SU-DHL-6 (cell line): ENCODE measurements at regions not wholly inside any gene's neighbourhood (a gene's known extent, or its start where the extent isn't known, plus 50 kb on each side); places are given as distances from the start of the nearest gene placed in this dataset.
"Not testable (repeated sequence)": the region's sequence is repeated elsewhere in the genome, so short reads cannot be mapped to it uniquely, and the experiment has no call there.

Source experiments
- H2AFZ ChIP-seq: fragments of 200-600 bp; sonication (generic); 2 replicates; pipeline ENCODE4 v1.6.1; 2014; ENCODE audit warnings: low read depth, mild to moderate bottlenecking, moderate library complexity, mixed read lengths, antibody characterized with exemption, low read length; ENCODE audit not compliant: severe bottlenecking
- H3F3A ChIP-seq: fragments of 200-600 bp; shearing (Covaris generic); 2 replicates; pipeline ENCODE4 v1.6.0; 2016; ENCODE audit warnings: antibody characterized with exemption, mild to moderate bottlenecking; ENCODE audit not compliant: insufficient read depth
- H3K27ac ChIP-seq: fragments of 200-600 bp; sonication (generic); 2 replicates; pipeline ENCODE4 v1.5.1; 2016; ENCODE audit warnings: low read depth, mild to moderate bottlenecking, low read length, moderate library complexity, mixed read lengths
- H3K27me3 ChIP-seq: fragments of 200-600 bp; sonication (generic), shearing (Covaris generic); 2 replicates; pipeline ENCODE4 v1.6.0; 2014; ENCODE audit warnings: mild to moderate bottlenecking, low read length
- H3K36me3 ChIP-seq: fragments of 200-600 bp; sonication (generic); 2 replicates; pipeline ENCODE4 v1.6.1; 2014; ENCODE audit warnings: mild to moderate bottlenecking, low read length, mixed read lengths
- H3K4me2 ChIP-seq: fragments of 300-600, 200-600 bp; shearing (Covaris generic), sonication (generic); 2 replicates; pipeline ENCODE4 v1.6.0; 2014; ENCODE audit warnings: low read length, low read depth, mild to moderate bottlenecking; ENCODE audit not compliant: poor library complexity, severe bottlenecking
- H3K4me3 ChIP-seq: fragments of 200-600 bp; sonication (generic); 2 replicates; pipeline ENCODE4 v1.5.1; 2014; ENCODE audit warnings: antibody characterized with exemption, low read length, mild to moderate bottlenecking, mixed read lengths; ENCODE audit not compliant: insufficient read depth, poor library complexity, severe bottlenecking
- H3K79me2 ChIP-seq: fragments of 200-600 bp; sonication (generic); 2 replicates; pipeline ENCODE4 v1.6.1; 2014; ENCODE audit warnings: mild to moderate bottlenecking, low read length, moderate library complexity; ENCODE audit not compliant: insufficient read depth
- H3K9ac ChIP-seq: fragments of 200-600 bp; sonication (generic); 2 replicates; pipeline ENCODE4 v1.7.0; 2014; ENCODE audit warnings: mild to moderate bottlenecking, low read length
- H3K9me2 ChIP-seq: fragments of 200-600 bp; sonication (generic); replicated peaks from 2 replicates; pipeline ENCODE4 v1.6.1; 2014; ENCODE audit warnings: low read length; ENCODE audit not compliant: insufficient read depth
- H3K9me3 ChIP-seq: fragments of 200-600 bp; sonication (generic); 2 replicates; pipeline ENCODE4 v1.6.1; 2014; ENCODE audit warnings: low read length, mixed read lengths; ENCODE audit not compliant: insufficient read depth
- H4K20me1 ChIP-seq: fragments of 200-600 bp; sonication (generic); 2 replicates; pipeline ENCODE4 v1.6.1; 2014; ENCODE audit warnings: low read depth, mild to moderate bottlenecking, antibody characterized with exemption, low read length, moderate library complexity, mixed read lengths
- EZH2phosphoT487 ChIP-seq: fragments of 200-600 bp; sonication (generic), shearing (Covaris generic); conservative IDR thresholded peaks from 2 replicates; pipeline ENCODE4 v1.6.1; 2018; ENCODE audit warnings: mild to moderate bottlenecking, antibody characterized with exemption, low read length, moderate library complexity, mixed read lengths
- TF ChIP-seq, protein P1 (sequence below): fragments of 200-600 bp; sonication (generic); IDR thresholded peaks from one replicate; pipeline ENCODE4 v1.5.1; 2017; ENCODE audit warnings: antibody characterized with exemption, mild to moderate bottlenecking, low read length, moderate library complexity; ENCODE audit not compliant: insufficient read depth, poor library complexity, severe bottlenecking

DNA sequence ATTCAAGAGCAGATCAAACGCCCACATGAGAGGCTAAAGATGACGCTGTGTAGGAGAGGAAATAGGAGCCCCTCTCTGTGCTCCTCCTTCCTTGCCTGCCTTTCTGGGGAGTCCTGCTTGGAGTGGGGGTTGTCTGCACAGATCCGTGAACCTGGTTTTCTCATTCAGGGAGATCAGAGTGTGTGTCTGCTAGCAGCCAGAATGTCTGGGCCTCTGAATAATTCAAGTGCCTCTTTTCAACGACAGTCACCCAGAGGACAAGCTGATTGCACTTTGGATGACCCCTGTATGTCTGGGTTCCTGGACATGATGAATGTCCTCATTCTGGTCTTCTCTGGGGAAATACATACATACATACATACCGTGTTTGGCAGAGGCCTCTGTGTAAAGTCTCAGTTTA lies 592.5 kb upstream of the B3GAT1 start:
- Histone ChIP-seq H3K9me2 (no peaks in the 10 kb centered on the region), H3K4me3 (no peak overlapping the region), H3K4me2 (no peak overlapping the region), H3K79me2 (no peaks in the 10 kb centered on the region), H3F3A (no peaks in the 10 kb centered on the region), H2AFZ (no peak overlapping the region), H4K20me1 (no peaks in the 10 kb centered on the region), H3K27me3 (no peaks in the 10 kb centered on the region), H3K27ac (no peak overlapping the region), H3K36me3 (no peaks in the 10 kb centered on the region), H3K9me3 (no peaks in the 10 kb centered on the region), H3K9ac (no peak overlapping the region)
- TF ChIP-seq, protein P1, sequence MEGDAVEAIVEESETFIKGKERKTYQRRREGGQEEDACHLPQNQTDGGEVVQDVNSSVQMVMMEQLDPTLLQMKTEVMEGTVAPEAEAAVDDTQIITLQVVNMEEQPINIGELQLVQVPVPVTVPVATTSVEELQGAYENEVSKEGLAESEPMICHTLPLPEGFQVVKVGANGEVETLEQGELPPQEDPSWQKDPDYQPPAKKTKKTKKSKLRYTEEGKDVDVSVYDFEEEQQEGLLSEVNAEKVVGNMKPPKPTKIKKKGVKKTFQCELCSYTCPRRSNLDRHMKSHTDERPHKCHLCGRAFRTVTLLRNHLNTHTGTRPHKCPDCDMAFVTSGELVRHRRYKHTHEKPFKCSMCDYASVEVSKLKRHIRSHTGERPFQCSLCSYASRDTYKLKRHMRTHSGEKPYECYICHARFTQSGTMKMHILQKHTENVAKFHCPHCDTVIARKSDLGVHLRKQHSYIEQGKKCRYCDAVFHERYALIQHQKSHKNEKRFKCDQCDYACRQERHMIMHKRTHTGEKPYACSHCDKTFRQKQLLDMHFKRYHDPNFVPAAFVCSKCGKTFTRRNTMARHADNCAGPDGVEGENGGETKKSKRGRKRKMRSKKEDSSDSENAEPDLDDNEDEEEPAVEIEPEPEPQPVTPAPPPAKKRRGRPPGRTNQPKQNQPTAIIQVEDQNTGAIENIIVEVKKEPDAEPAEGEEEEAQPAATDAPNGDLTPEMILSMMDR: no peak
- no peak for TF ChIP-seq EZH2phosphoT487

DNA sequence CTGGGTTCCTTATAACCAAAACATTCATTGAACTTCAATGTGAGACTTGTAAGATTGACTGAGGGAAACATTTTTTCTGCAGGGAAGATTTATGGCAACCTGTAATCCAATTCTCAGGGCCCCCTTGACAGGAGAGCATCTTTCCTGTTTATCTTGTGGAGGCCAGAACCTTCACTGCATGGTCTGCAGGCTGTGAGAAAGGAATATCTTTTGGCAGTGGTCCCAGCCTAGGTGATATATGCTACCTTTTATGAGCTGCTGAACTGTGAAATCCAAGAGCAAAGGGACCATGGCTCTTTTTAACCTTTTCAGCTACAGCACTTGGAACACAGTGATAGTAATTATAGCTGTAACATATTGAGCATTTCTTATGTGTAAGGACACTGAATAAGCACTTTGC lies 590.2 kb upstream of the B3GAT1 start:
- no peaks in the 10 kb centered on the region for H3K27me3 ChIP-seq
- no peaks in the 10 kb centered on the region for H3K9me3 ChIP-seq
- no peak overlapping the region for H3K4me2 ChIP-seq
- H3K27ac ChIP-seq: no peak overlapping the region
- no peak overlapping the region for H2AFZ ChIP-seq
- H3F3A ChIP-seq: no peaks in the 10 kb centered on the region
- TF ChIP-seq EZH2phosphoT487: no peak
- TF ChIP-seq, protein P1: no peak
- no peaks in the 10 kb centered on the region for H3K79me2 ChIP-seq
- no peaks in the 10 kb centered on the region for H4K20me1 ChIP-seq
- no peak overlapping the region for H3K9ac ChIP-seq
- H3K4me3 ChIP-seq: no peak overlapping the region
- no peaks in the 10 kb centered on the region for H3K9me2 ChIP-seq
- H3K36me3 ChIP-seq: no peaks in the 10 kb centered on the region

DNA sequence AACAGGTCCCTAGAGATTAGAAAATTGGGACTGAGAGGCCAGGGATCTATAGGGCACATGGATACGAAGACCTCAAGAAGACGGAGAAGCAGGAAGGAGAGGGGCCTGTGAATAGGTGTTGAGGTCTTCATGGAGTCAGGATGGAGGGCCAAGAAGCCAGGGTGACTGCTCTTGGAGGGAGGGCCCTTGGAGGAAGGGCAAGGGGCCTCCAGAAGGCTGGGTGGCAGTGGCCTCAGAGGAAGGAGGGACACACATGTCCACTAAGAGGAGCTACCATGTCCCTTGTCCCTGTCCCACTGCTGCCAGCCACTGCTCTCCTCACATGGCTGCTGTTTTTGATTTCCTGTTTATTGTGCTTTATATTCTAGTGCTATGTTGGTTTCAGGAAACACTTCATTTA lies 589.5 kb upstream of the B3GAT1 start:
- no peak overlapping the region for H3K27ac ChIP-seq
- no peak overlapping the region for H2AFZ ChIP-seq
- no peaks in the 10 kb centered on the region for H3K9me3 ChIP-seq
- H3K79me2 ChIP-seq: no peaks in the 10 kb centered on the region
- no peak overlapping the region for H3K4me3 ChIP-seq
- TF ChIP-seq, protein P1: no peak
- TF ChIP-seq EZH2phosphoT487: no peak
- no peak overlapping the region for H3K4me2 ChIP-seq
- H3K36me3 ChIP-seq: no peaks in the 10 kb centered on the region
- no peaks in the 10 kb centered on the region for H3K9me2 ChIP-seq
- H4K20me1 ChIP-seq: no peaks in the 10 kb centered on the region
- no peaks in the 10 kb centered on the region for H3F3A ChIP-seq
- H3K27me3 ChIP-seq: no peaks in the 10 kb centered on the region
- no peak overlapping the region for H3K9ac ChIP-seq

DNA sequence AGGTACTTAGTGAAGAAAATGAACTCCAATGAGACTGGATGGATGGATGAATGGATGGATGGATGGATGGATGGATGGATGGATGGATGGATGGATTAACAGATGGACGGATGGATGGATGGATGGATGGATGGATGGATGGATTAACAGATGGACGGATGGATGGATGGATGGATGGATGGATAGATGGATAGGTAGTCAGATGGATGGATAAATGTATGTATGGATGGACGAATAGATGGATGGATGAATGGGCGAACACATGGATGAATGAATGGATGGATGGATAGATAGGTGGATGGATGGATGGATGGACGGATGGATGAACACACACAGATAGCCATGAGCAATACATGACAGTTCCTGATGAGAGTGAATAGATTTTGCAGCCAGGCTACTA lies 589.0 kb upstream of the B3GAT1 start:
- H3K9ac ChIP-seq, H3K79me2 ChIP-seq, H4K20me1 ChIP-seq, H3K27ac ChIP-seq, H3K27me3 ChIP-seq, H3F3A ChIP-seq, H3K4me2 ChIP-seq, H3K36me3 ChIP-seq, H2AFZ ChIP-seq, H3K9me2 ChIP-seq, H3K9me3 ChIP-seq, H3K4me3 ChIP-seq: not testable (repeated sequence)
